Hippocampal formation (tissue), 2 donors: ENCODE measurements at regions not wholly inside any gene's neighbourhood (a gene's known extent, or its start where the extent isn't known, plus 50 kb on each side); places are given as distances from the start of the nearest gene placed in this dataset.

Experiments used
- DNase-seq, 2 donors: peaks; one replicate each; lab custom pipeline; 2025; lab: John Stamatoyannopoulos, UW

- no peak for DNase-seq
Observed at GRCh38 chr7:117929237-117929636, 56.0 kb upstream of the CTTNBP2 start.

DNA sequence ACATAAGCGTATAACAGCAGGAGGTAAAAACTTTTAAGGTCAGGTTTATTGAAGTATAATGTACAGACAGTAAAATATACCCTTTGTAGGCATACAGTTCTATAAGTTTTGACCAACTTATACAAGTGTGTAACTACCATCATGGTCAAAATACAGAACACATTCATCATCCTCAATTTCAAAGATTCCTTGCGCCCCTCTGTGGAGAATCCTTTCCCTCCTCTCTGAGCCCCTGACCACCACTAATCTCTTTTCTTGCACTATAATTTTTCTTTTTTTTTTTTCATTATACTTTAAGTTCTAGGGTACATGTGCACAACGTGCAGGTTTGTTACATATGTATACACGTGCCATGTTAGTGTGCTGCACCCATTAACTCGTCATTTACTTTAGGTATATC is 58.1 kb upstream of the CTTNBP2 start:
- DNase-seq, result no peak

- no peak for DNase-seq
Observed at GRCh38 chr7:117937049-117937752, 64.0 kb upstream of the CTTNBP2 start.

DNA sequence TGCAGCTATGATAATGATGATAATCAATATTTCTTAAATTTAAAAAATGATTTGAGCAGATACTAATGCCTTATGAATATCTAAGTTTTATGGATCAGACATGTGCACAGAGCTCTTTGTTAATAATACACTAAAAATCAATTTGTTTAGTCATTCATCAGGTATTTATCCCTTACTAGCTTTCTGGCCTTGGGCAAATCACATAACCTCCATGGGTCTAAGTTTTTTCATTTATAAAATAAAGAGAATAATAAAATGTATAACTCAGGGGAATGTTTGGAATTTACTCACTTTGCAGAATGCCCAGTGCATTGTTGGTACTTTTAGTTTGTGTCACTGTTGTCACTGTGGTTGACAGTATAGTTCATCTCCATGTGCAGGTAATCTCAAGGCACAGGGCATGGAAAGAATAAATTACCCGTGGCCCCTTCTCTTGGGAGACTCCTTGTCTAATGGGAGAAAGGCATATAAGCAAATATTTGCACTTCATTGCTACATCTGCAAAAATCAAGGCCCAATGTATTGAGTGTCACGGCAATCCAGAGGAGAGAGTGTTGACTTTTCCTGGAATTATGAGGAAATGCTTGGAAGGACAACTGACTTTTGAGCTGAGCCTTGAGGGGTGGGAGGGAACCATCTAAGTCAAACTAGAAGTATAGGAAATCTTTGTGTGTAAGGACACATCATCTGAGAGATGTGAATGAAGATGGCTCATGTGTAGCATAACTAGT is 64.7 kb upstream of the CTTNBP2 start:
- DNase-seq, result no peak

- no peak for DNase-seq
Observed at GRCh38 chr7:117941138-117941810, 68.0 kb upstream of the CTTNBP2 start.

DNA sequence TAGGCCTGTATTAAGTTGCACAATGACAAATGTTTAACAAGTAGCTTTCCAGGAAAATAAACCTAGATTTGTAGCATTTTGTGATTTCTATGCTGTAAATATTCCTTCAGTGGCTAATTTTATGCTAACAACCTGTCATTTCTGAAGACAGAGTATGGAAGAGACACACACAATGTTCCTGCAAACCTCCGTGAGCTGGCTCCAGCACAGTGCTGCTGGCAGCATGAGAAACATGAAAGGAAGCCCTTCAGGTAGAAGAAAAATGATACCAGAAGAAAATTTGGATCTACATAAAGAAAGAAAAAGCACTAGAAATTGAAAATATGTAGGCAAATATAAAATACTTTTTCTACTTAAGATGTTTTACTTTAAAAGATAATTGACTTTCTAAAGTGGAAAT is 69.5 kb upstream of the CTTNBP2 start:
- no peak for DNase-seq

DNA sequence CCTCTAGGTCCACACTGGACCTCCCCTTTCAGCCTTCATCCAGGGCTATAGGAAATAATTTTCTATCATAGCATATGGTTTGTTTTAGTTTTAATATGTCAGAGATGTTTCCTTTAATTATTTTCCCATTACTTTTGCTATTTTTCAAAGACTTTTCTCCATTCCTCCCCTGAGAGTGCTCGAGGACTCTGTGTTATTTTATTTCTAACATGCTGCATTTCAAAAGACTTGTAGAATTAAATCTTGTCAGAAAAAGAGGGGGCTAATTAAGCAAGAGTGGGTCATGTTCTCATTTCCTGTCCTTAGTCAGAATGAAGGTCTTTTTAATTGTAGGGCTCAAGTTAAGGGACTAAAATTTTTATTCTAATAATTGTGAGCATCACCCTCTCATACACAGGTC is 71.6 kb upstream of the CTTNBP2 start:
- no peak for DNase-seq

- no peak for DNase-seq
Observed at GRCh38 chr7:117946151-117946633, 73.0 kb upstream of the CTTNBP2 start.

- no peak for DNase-seq
Observed at GRCh38 chr7:117949232-117949631, 76.0 kb upstream of the CTTNBP2 start.

DNA sequence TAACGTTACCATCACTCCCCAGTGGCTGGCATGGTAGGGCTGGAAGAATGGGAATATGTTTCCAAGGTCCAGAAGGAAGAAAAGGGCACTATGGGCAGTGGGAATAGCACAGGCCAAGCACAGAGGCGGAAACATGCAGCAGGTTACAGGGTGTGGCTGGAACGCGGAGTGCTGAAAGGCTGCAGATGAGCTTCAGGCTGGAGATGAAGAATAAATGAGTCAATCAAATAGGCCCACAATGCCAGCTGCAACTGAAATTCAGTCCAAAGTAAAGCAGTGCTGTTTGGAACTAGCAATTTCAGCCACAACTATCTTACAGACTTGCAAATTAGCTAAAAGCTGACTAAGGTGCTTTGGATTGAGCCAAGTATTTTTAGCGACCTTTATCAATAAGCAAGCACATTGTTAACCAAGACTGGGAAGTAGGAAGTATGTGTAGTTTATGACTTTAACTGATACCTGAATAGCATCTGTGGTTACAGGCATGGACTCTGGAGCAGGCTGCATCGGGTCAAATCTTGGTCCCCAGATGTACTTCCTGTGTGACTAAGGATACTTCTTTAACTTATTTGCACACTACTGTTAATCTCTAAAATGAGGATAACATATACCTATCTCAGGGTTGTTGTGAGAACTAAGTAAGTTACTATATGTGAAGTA is 77.5 kb upstream of the CTTNBP2 start:
- DNase-seq, result no peak

DNA sequence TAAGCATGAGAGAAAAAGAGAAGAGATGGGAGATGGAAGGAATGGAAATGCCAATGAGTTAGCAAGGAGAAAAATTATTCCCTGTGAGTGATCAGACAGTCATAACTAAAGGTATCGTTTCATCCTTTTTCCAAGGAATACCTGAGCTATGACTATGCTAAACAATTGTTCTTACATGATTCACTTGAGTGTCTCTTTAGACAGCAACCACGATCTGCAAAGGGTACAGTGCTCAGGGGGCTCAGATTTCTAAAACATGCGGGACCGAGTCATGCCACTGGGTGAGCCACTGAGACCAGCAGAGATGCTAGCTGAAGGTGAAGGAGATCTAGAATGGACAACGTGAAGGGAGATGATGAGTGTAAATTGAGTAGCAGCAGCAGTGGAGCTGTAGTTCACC is 78.0 kb upstream of the CTTNBP2 start:
- no peak for DNase-seq

- no peak for DNase-seq
Observed at GRCh38 chr7:117951691-117952280, 78.5 kb upstream of the CTTNBP2 start.

GRCh38 chr7:117955046-117955445 is 81.8 kb upstream of the CTTNBP2 start:
- no peak for DNase-seq

DNA sequence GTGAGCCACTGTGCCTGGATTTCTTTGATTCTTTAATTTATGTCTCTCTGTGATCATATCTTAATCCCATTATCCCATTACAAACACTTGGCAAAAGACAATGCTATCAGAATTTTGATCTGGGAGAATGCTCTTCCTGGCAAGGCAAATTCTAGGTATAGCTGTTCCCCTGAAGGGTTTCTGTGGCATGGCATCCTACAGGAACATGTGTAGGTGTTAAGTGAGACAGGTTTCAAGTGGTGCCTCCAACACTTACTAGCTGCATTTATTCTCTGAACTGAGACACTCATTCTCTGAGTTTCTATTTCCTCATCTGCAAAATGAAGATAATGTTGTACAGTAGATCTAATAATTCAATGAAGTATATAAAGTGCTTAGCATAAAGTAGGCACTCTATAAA is 87.1 kb upstream of the CTTNBP2 start:
- no peak for DNase-seq

- no peak for DNase-seq
Observed at GRCh38 chr7:117961235-117961634, 88.0 kb upstream of the CTTNBP2 start.

DNA sequence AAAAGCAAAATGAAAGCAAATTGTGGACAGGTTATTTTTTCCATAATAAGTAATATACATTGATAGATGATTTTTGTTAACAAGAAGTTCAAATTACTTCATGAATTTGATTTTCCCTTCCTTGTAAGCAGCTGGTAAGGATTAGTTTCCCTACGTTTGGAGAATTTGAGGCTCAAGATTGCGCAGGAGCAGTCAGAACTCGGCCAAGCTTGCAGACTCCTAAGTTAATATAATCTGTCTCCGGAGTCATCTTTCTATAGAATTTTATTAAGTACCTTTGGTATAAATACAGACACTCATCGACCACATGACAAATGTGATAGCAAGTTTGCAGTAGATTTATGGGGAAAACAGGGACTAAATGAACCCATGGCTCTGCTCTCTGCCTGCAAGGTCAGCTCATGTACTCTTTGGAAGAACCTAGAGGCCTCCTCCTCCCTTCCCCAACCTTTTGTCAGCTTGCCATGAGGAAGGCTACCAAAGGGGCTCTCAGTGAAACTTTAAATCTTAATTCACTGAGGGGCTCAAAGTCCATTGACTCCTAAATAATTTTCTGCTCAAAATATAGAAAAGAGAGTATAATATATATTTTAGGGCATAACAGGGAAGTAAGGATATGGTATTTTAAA is 89.2 kb upstream of the CTTNBP2 start:
- no peak for DNase-seq

- no peak for DNase-seq
Observed at GRCh38 chr7:117963264-117964197, 90.3 kb upstream of the CTTNBP2 start.

- DNase-seq, result no peak
Observed at GRCh38 chr7:117970801-117971200, 97.6 kb upstream of the CTTNBP2 start.

DNA sequence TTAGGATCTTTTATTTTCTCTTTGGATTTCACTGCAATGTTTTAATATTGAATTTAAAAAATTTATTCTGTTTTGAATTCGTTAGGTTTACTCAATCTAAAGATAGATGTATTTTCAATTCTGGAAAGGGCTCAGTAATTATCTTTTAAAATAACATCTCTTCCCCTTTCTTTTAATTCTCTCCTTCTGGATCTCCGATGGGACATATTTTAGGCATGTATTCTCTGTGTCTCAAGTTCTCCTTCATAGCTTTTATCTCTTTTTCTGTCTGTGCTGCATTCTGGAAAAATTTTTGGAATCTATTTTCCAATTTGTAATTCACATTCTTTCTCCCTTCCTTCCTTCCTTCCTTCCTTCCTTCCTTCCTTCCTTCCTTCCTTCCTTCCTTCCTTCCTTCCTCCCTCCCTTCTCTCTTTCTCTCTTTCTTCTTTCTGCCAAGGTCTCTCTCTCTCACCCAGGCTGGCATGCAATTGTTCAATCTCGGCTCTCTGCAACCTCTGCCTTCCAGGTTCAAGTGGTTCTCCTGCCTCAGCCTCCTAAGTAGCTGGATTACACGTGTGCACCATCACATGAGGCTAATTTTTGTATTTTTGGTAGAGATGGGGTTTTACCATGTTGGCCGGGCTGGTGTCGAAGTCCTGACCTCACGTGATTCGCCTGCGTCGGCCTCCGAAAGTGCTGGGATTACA is 98.5 kb upstream of the CTTNBP2 start:
- no peak for DNase-seq

GRCh38 chr7:117972606-117973005 is 99.4 kb upstream of the CTTNBP2 start:
- DNase-seq, result no peak
